Colonic mucosa (tissue), 4 donors: ENCODE measurements at regions not wholly inside any gene's neighbourhood (a gene's known extent, or its start where the extent isn't known, plus 50 kb on each side); places are given as distances from the start of the nearest gene placed in this dataset.

Experiments used
- DNase-seq: peaks from one replicate; pipeline ENCODE4 v3.0.0-alpha.2; 2020
- H3K27ac ChIP-seq: fragments of 200-600 bp; one replicate; pipeline ENCODE4 v1.8.0; 2021
- H3K27me3 ChIP-seq: fragments of 200-600 bp; one replicate; pipeline ENCODE4 v1.8.0; 2021
- H3K36me3 ChIP-seq: fragments of 200-600 bp; one replicate; pipeline ENCODE4 v1.8.0; 2021
- H3K4me1 ChIP-seq: fragments of 200-600 bp; one replicate; pipeline ENCODE4 v1.8.0; 2021; ENCODE audit warnings: mild to moderate bottlenecking
- H3K4me3 ChIP-seq: fragments of 200-600 bp; one replicate; pipeline ENCODE4 v1.8.0; 2021
- H3K9ac ChIP-seq, 2 donors: one replicate each; pipeline ENCODE4 v1.7.0; 2013; ENCODE audit warnings: control low read depth in 2 of 2, low read depth in 2 of 2, low read length in 2 of 2
- H3K9me3 ChIP-seq: fragments of 200-600 bp; one replicate; pipeline ENCODE4 v1.8.0; 2021
- CTCF ChIP-seq: fragments of 200-600 bp; IDR thresholded peaks from one replicate; pipeline ENCODE4 v1.8.0; 2022; ENCODE audit warnings: antibody characterized with exemption, mild to moderate bottlenecking
- intact Hi-C: fragments of 100-400 bp; cut with DNase I; formaldehyde crosslinking; loops from one replicate; pipeline ENCODE4 v1.14.1; 2022
- donor health status: healthy.
- donor health status: DM: no; HTN: no; CAD: no.
- donor health status: DM: no; HTN: no; CAD: no.

DNA sequence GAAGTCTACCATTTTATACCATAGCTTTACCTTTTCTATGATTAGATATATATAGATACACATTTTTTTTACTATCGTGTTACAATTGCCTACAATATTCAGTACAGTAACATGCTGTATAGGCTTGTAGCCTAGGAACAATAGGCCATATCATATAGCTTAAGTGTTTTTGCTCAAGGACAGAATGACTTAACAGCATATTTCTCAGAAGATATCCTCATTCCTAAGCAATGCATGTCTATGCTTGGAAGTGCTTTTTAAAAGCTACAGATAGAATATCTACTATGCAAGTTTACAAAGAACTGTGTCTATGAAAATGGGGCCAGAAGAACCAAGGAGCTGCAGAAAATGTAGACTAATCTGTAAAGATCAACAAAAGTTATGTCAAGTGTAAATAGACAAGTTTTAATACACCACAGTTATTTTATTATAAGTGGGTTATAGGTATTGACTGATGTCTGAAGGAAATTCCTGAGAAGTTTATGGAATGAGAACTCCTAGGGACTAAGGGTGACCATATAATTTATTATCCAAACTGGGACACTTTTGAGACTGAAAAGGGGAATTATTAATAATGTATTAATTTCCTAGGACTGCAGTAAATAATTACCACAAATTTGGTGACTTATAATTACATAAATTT lies 138.7 kb upstream of the TGFBR2 start:
- Histone ChIP-seq H3K9ac (no peak overlapping the region), H3K9me3 (no peaks in the 10 kb centered on the region), H3K27me3 (no peaks in the 10 kb centered on the region), H3K27ac (no peak overlapping the region), H3K36me3 (no peaks in the 10 kb centered on the region), H3K4me3 (no peak overlapping the region), H3K4me1 (no peaks in the 10 kb centered on the region)
- no peak for DNase-seq
- no peak for TF ChIP-seq CTCF
- intact Hi-C loops = no loop called here

- no peaks in the 10 kb centered on the region for H3K36me3 ChIP-seq
- H3K4me3 ChIP-seq = no peak overlapping the region
- no peak overlapping the region for H3K27ac ChIP-seq
- intact Hi-C loops = no loop called here
- no peaks in the 10 kb centered on the region for H3K27me3 ChIP-seq
- H3K9ac ChIP-seq = no peak overlapping the region
- H3K4me1 ChIP-seq = no peaks in the 10 kb centered on the region
- no peak for DNase-seq
- no peak for TF ChIP-seq CTCF
- H3K9me3 ChIP-seq = no peaks in the 10 kb centered on the region
Measured at GRCh38 chr3:30469133-30469532, 137.3 kb upstream of the TGFBR2 start.

DNA sequence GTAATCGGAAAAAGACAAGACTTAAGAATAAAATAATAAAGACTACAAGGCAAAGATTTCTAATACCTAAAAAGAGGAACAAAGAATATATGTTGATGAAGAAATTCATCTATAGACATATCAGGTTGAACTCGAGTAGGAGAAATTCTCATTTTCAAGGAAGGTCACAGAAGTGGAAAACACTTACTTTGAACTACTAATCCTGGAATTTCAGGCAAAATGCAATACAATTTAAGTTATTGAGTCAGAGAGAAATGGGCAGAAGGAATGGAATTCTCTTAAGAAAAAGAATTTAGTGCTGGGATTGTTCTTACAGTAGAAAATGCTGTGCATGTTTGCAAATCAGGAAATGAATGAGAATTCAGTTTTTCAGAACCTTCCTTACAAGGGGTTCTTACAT lies 135.9 kb upstream of the TGFBR2 start:
- no peak overlapping the region for H3K4me3 ChIP-seq
- no peaks in the 10 kb centered on the region for H3K36me3 ChIP-seq
- intact Hi-C loops = no loop called here
- no peaks in the 10 kb centered on the region for H3K9me3 ChIP-seq
- no peaks in the 10 kb centered on the region for H3K27me3 ChIP-seq
- no peak overlapping the region for H3K27ac ChIP-seq
- no peak overlapping the region for H3K9ac ChIP-seq
- no peaks in the 10 kb centered on the region for H3K4me1 ChIP-seq
- DNase-seq = no peak
- TF ChIP-seq CTCF = no peak

- no peak for TF ChIP-seq CTCF
- intact Hi-C loops = no loop called here
Measured at GRCh38 chr3:30471066-30471465, 135.3 kb upstream of the TGFBR2 start.

GRCh38 chr3:30471796-30472489 lies 134.5 kb upstream of the TGFBR2 start:
- Histone ChIP-seq H3K4me1 (peaks cover 7% of the 10 kb centered on the region), H3K36me3 (no peaks in the 10 kb centered on the region), H3K9ac (no peak overlapping the region), H3K4me3 (no peak overlapping the region), H3K27me3 (no peaks in the 10 kb centered on the region), H3K9me3 (no peaks in the 10 kb centered on the region), H3K27ac (no peak overlapping the region)
- DNase-seq = no peak
- TF ChIP-seq CTCF = no peak
- intact Hi-C loops = no loop called here

More at GRCh38 chr3:30471066-30471465, 135.3 kb upstream of the TGFBR2 start:
- H3K27ac ChIP-seq = no peak overlapping the region
- no peak overlapping the region for H3K4me3 ChIP-seq
- H3K9me3 ChIP-seq = no peaks in the 10 kb centered on the region
- no peaks in the 10 kb centered on the region for H3K4me1 ChIP-seq
- DNase-seq = no peak
- H3K36me3 ChIP-seq = no peaks in the 10 kb centered on the region
- no peak overlapping the region for H3K9ac ChIP-seq
- H3K27me3 ChIP-seq = no peaks in the 10 kb centered on the region
